ENCODE measurements at regions not wholly inside any gene's neighbourhood (a gene's known extent, or its start where the extent isn't known, plus 50 kb on each side); places are given as distances from the start of the nearest gene placed in this dataset.

GRCh38 chr19:31975461-31975860 is 369.9 kb upstream of the ZNF507 start:
- TF ChIP-seq CTCF (IDR thresholded peaks at IDR 0.05; ENCODE audit: insufficient read depth, low read depth, low read length) (no peak), EZH2 (IDR thresholded peaks at IDR 0.05; ENCODE audit: insufficient read depth, low read length) (no peak)

Measured in astrocyte (in vitro differentiated cells and primary cell).